SK-N-SH (cell line): ENCODE measurements at regions not wholly inside any gene's neighbourhood (a gene's known extent, or its start where the extent isn't known, plus 50 kb on each side); places are given as distances from the start of the nearest gene placed in this dataset.

Experiments
- CTCF ChIA-PET: fragments of 300-600, 350-600 bp; formaldehyde crosslinking; extraction: SDS; loops from one replicate; lab custom pipeline; 2021; lab: Yijun Ruan, JAX
- POLR2A ChIA-PET: fragments of 350-600 bp; sonication (Branson Sonifier 250); formaldehyde crosslinking; extraction: SDS; loops from one replicate; lab custom pipeline; 2020; ENCODE audit warnings: antibody characterized with exemption, inconsistent platforms; lab: Yijun Ruan, JAX
- DNase-seq: peaks from one replicate; pipeline ENCODE4 v3.0.0; 2012
- H2AFZ ChIP-seq: fragments of 200-600 bp; sonication (generic); 2 replicates; pipeline ENCODE4 v1.8.1; 2016; ENCODE audit warnings: antibody characterized with exemption, mild to moderate bottlenecking, low read depth
- H3F3A ChIP-seq: fragments of 200-600 bp; sonication (generic); replicated peaks from 2 replicates; pipeline ENCODE3; 2016; ENCODE audit warnings: antibody characterized with exemption, mild to moderate bottlenecking; ENCODE audit not compliant: insufficient read depth
- H3K27ac ChIP-seq, 2 experiments: fragments of 200-500 bp in 1 of 2; fragments of 200-600 bp in 1 of 2; sonication (Bioruptor generic) in 1 of 2; sonication (generic), shearing (Covaris generic) in 1 of 2; 2 replicates each; pipeline versions ENCODE4 v1.5.1 to v1.6.1; 2014 to 2016; ENCODE audit warnings: low read depth in 2 of 2, inconsistent platforms in 1 of 2, low read length in 1 of 2, mild to moderate bottlenecking in 1 of 2, mixed read lengths in 1 of 2
- H3K27me3 ChIP-seq: fragments of 200-600 bp; sonication (generic), shearing (Covaris generic); 2 replicates; pipeline ENCODE4 v1.6.1; 2016; ENCODE audit warnings: mixed run types; ENCODE audit not compliant: insufficient read depth
- H3K36me3 ChIP-seq, 2 experiments: fragments of 200-500 bp in 1 of 2; fragments of 200-600 bp in 1 of 2; sonication (Bioruptor generic) in 1 of 2; sonication (generic) in 1 of 2; replicated peaks in 1 of 2; 2 replicates each; pipeline versions ENCODE3 to v1.5.1; 2014 to 2016; ENCODE audit warnings: low read length in 1 of 2, mild to moderate bottlenecking in 1 of 2; ENCODE audit not compliant: insufficient read depth in 2 of 2, control insufficient read depth in 1 of 2
- H3K4me1 ChIP-seq, 2 experiments: fragments of 200-500 bp in 1 of 2; fragments of 200-600 bp in 1 of 2; sonication (Bioruptor generic) in 1 of 2; sonication (generic), shearing (Covaris generic) in 1 of 2; 2 replicates each; pipeline versions ENCODE4 v1.5.1 to v1.6.1; 2014 to 2016; ENCODE audit warnings: low read depth in 1 of 2, low read length in 1 of 2, mixed run types in 1 of 2; ENCODE audit not compliant: insufficient read depth in 2 of 2, control insufficient read depth in 1 of 2
- H3K4me2 ChIP-seq: fragments of 200-600 bp; sonication (generic), shearing (Covaris generic); 2 replicates; pipeline ENCODE4 v1.6.1; 2017; ENCODE audit warnings: mixed run types
- H3K4me3 ChIP-seq, 2 experiments: fragments of 200-500 bp in 1 of 2; fragments of 200-600 bp in 1 of 2; sonication (Bioruptor generic) in 1 of 2; sonication (generic), shearing (Covaris generic) in 1 of 2; 2 replicates each; pipeline versions ENCODE4 v1.5.1 to v1.8.1; 2014 to 2016; ENCODE audit warnings: low read depth in 2 of 2, inconsistent platforms in 1 of 2, low read length in 1 of 2, mild to moderate bottlenecking in 1 of 2, mixed read lengths in 1 of 2, moderate library complexity in 1 of 2
- H3K79me2 ChIP-seq: fragments of 200-600 bp; sonication (generic); 2 replicates; pipeline ENCODE4 v1.8.1; 2017; ENCODE audit warnings: mild to moderate bottlenecking; ENCODE audit not compliant: insufficient read depth
- H3K9ac ChIP-seq: fragments of 200-600 bp; sonication (generic); 2 replicates; pipeline ENCODE4 v1.6.1; 2017; ENCODE audit warnings: mixed run types
- H3K9me2 ChIP-seq: fragments of 200-600 bp; sonication (generic); 2 replicates; pipeline ENCODE4 v1.6.1; 2017; ENCODE audit warnings: mixed run types
- H3K9me3 ChIP-seq: fragments of 200-600 bp; sonication (generic); 2 replicates; pipeline ENCODE4 v1.6.1; 2017; ENCODE audit warnings: mixed run types, mild to moderate bottlenecking, moderate library complexity
- H4K20me1 ChIP-seq: fragments of 200-600 bp; sonication (generic); 2 replicates; pipeline ENCODE4 v1.6.1; 2017; ENCODE audit warnings: mild to moderate bottlenecking, mixed run types; ENCODE audit not compliant: insufficient read depth
- ELF1 ChIP-seq: IDR thresholded peaks from 2 replicates; pipeline ENCODE4 v1.4.0; 2012
- FOXJ3 ChIP-seq: sonication (generic); formaldehyde crosslinking; IDR thresholded peaks from 2 replicates; pipeline ENCODE4 v1.5.1; 2020; ENCODE audit warnings: mild to moderate bottlenecking, missing genetic modification reagents
- GABPA ChIP-seq: IDR thresholded peaks from 2 replicates; pipeline ENCODE4 v1.4.0; 2012; ENCODE audit warnings: low read depth, mild to moderate bottlenecking
- GATA2 ChIP-seq: sonication (generic); formaldehyde crosslinking; IDR thresholded peaks from 2 replicates; pipeline ENCODE4 v1.5.0; 2020; ENCODE audit warnings: mild to moderate bottlenecking, missing genetic modification reagents
- MEF2A ChIP-seq: IDR thresholded peaks from 2 replicates; pipeline ENCODE4 v1.4.0; 2012; ENCODE audit warnings: low read depth, borderline replicate concordance
- NFIC ChIP-seq: IDR thresholded peaks from 2 replicates; pipeline ENCODE4 v1.4.0; 2012; ENCODE audit warnings: borderline replicate concordance
- NRF1 ChIP-seq: IDR thresholded peaks from 2 replicates; pipeline ENCODE4 v1.6.1; 2012; ENCODE audit warnings: low read depth, mild to moderate bottlenecking, low read length
- RAD21 ChIP-seq: IDR thresholded peaks from 2 replicates; pipeline ENCODE4 v1.6.1; 2012; ENCODE audit warnings: mild to moderate bottlenecking, low read length
- RCOR1 ChIP-seq: fragments of 150-350 bp; IDR thresholded peaks from 2 replicates; pipeline ENCODE4 v1.6.1; 2017; ENCODE audit warnings: antibody characterized with exemption, low read length
- RXRA ChIP-seq: IDR thresholded peaks from 2 replicates; pipeline ENCODE4 v1.4.0; 2012; ENCODE audit warnings: low read depth, mild to moderate bottlenecking, borderline replicate concordance
- SIN3A ChIP-seq: IDR thresholded peaks from 2 replicates; pipeline ENCODE4 v1.6.1; 2012; ENCODE audit warnings: low read depth, mild to moderate bottlenecking, low read length, moderate library complexity, borderline replicate concordance
- SMC3 ChIP-seq: IDR thresholded peaks from 2 replicates; pipeline ENCODE4 v1.6.1; 2012; ENCODE audit warnings: low read depth, low read length, improper control_type of control experiment
- TAF1 ChIP-seq: IDR thresholded peaks from 2 replicates; pipeline ENCODE4 v1.6.1; 2012; ENCODE audit warnings: low read depth, mild to moderate bottlenecking, low read length, moderate library complexity, borderline replicate concordance
- TCF12 ChIP-seq: IDR thresholded peaks from 2 replicates; pipeline ENCODE4 v1.4.0; 2012
- TEAD4 ChIP-seq: IDR thresholded peaks from 2 replicates; pipeline ENCODE4 v1.4.0; 2012; ENCODE audit warnings: mild to moderate bottlenecking, borderline replicate concordance; ENCODE audit not compliant: insufficient read depth
- YY1 ChIP-seq: IDR thresholded peaks from 2 replicates; pipeline ENCODE4 v1.4.0; 2012; ENCODE audit warnings: low read depth, mild to moderate bottlenecking
- WGBS: methylation state at CpG from one replicate; pipeline ENCODE4 v1.1.6; 2017; ENCODE audit warnings: low lambda C conversion rate; 5-methylcytosine and 5-hydroxymethylcytosine counted together
- TF ChIP-seq, protein P1 (sequence below): fragments of 150-350 bp; IDR thresholded peaks from 2 replicates; pipeline ENCODE4 v1.6.1; 2017; ENCODE audit warnings: antibody characterized with exemption, low read length, low read depth, borderline replicate concordance
- TF ChIP-seq, protein P2 (sequence below): IDR thresholded peaks from 2 replicates; pipeline ENCODE4 v1.4.0; 2012; ENCODE audit warnings: low read depth, borderline replicate concordance
- TF ChIP-seq, protein P3 (sequence below): IDR thresholded peaks from 2 replicates; pipeline ENCODE4 v1.4.0; 2012; ENCODE audit warnings: low read depth, borderline replicate concordance
- TF ChIP-seq, protein P4 (sequence below): IDR thresholded peaks from 2 replicates; pipeline ENCODE4 v1.4.0; 2012; ENCODE audit warnings: low read depth
- TF ChIP-seq, protein P5 (sequence below): IDR thresholded peaks from 2 replicates; pipeline ENCODE4; 2012

DNA sequence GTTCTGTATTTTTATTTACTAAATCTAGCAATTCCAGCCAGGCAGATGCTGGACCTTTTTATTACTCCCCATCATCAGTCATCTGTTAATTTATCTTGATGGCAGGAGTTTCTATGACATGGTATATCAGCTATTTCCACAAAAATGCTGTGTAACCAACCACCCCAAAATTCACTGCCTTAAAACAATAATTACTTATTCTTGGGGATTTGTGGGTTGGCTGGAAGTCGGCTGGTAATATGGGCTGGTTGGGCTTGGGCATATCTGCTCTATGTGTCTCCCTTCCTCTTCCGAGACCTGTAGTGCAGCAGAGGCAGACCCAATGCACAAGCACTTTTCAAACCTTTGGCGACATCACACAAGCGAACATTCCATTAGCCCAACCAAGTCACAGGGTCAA is 92.1 kb upstream of the UBE2E1 start:
- H3K4me2 ChIP-seq = no peak overlapping the region

DNA sequence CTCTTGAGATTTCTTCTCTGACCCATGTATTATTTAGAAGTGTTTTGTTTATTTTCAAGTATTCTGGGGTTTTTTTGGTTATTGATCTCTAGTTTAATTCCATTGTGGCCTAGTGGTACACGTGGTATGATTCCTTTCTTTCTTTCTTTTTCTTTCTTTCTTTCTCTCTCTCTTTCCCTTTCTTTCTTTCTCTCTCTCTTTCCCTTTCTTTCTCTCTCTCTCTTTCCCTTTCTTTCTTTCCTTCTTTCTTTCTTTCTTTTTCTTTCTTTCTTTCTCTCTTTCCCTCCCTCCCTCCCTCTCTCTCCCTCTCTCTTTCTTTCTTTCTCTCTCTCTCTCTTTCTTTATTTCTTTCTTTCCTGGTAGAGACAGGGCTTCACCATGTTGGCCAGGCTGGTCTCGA is 85.7 kb upstream of the UBE2E1 start:
- Histone ChIP-seq H3K9me3 (no peaks in the 10 kb centered on the region), H3K4me2 (no peak overlapping the region), H2AFZ (no peak overlapping the region), H3F3A (no peaks in the 10 kb centered on the region), H3K9ac (no peak overlapping the region), H3K36me3 (no peaks in the 10 kb centered on the region), H3K9me2 (no peaks in the 10 kb centered on the region), H3K27ac (no peak overlapping the region), H3K27me3 (no peaks in the 10 kb centered on the region), H3K4me3 (no peak overlapping the region), H3K79me2 (no peaks in the 10 kb centered on the region), H3K4me1 (no peaks in the 10 kb centered on the region), H4K20me1 (no peaks in the 10 kb centered on the region)
- no peak for DNase-seq
- ChIA-PET POLR2A (no interaction called here), CTCF (no interaction called here)
- 75% methylated on average over 2 of the region's 2 CpGs for WGBS
- TF ChIP-seq TAF1 (no peak), GABPA (no peak), YY1 (no peak), MEF2A (no peak), RXRA (no peak), GATA2 (no peak), SMC3 (no peak), FOXJ3 (no peak), RAD21 (no peak), NRF1 (no peak), SIN3A (no peak), ELF1 (no peak)
- TF ChIP-seq, protein P1, sequence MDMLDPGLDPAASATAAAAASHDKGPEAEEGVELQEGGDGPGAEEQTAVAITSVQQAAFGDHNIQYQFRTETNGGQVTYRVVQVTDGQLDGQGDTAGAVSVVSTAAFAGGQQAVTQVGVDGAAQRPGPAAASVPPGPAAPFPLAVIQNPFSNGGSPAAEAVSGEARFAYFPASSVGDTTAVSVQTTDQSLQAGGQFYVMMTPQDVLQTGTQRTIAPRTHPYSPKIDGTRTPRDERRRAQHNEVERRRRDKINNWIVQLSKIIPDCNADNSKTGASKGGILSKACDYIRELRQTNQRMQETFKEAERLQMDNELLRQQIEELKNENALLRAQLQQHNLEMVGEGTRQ = no peak
- TF ChIP-seq, protein P2, sequence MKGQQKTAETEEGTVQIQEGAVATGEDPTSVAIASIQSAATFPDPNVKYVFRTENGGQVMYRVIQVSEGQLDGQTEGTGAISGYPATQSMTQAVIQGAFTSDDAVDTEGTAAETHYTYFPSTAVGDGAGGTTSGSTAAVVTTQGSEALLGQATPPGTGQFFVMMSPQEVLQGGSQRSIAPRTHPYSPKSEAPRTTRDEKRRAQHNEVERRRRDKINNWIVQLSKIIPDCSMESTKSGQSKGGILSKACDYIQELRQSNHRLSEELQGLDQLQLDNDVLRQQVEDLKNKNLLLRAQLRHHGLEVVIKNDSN = no peak
- TF ChIP-seq, protein P3, sequence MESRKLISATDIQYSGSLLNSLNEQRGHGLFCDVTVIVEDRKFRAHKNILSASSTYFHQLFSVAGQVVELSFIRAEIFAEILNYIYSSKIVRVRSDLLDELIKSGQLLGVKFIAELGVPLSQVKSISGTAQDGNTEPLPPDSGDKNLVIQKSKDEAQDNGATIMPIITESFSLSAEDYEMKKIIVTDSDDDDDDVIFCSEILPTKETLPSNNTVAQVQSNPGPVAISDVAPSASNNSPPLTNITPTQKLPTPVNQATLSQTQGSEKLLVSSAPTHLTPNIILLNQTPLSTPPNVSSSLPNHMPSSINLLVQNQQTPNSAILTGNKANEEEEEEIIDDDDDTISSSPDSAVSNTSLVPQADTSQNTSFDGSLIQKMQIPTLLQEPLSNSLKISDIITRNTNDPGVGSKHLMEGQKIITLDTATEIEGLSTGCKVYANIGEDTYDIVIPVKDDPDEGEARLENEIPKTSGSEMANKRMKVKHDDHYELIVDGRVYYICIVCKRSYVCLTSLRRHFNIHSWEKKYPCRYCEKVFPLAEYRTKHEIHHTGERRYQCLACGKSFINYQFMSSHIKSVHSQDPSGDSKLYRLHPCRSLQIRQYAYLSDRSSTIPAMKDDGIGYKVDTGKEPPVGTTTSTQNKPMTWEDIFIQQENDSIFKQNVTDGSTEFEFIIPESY = no peak

More for the DNA sequence above, 92.1 kb upstream of the UBE2E1 start:
- H3K27me3 ChIP-seq = no peaks in the 10 kb centered on the region
- TF ChIP-seq, protein P4, sequence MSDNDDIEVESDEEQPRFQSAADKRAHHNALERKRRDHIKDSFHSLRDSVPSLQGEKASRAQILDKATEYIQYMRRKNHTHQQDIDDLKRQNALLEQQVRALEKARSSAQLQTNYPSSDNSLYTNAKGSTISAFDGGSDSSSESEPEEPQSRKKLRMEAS = no peak
- TF ChIP-seq TCF12 = no peak
- 0 out of 2 replicates have a peak, but pooled peaks have one; percentile 8 for TF ChIP-seq NFIC
- 0 out of 2 replicates have a peak, but pooled peaks have one; percentile 20 for TF ChIP-seq TEAD4
- TF ChIP-seq, protein P3 = no peak
- TF ChIP-seq FOXJ3 = no peak
- TF ChIP-seq, protein P5, sequence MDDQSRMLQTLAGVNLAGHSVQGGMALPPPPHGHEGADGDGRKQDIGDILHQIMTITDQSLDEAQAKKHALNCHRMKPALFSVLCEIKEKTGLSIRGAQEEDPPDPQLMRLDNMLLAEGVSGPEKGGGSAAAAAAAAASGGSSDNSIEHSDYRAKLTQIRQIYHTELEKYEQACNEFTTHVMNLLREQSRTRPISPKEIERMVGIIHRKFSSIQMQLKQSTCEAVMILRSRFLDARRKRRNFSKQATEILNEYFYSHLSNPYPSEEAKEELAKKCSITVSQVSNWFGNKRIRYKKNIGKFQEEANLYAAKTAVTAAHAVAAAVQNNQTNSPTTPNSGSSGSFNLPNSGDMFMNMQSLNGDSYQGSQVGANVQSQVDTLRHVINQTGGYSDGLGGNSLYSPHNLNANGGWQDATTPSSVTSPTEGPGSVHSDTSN = peak; percentile 40; the same call in 1 of the 2 replicates
- TF ChIP-seq RXRA = no peak
- no peak for TF ChIP-seq RCOR1
- POLR2A ChIA-PET = interaction anchor here (1.2 kb wide), 1 partner anchor 23 kb away, joined by 6 read pairs; no protein-coding TSS in a partner anchor
- no peak for DNase-seq
- no peak overlapping the region for H2AFZ ChIP-seq
- no peaks in the 10 kb centered on the region for H3K36me3 ChIP-seq
- H3F3A ChIP-seq = peaks cover 6% of the 10 kb centered on the region
- no peaks in the 10 kb centered on the region for H3K9me2 ChIP-seq
- CTCF ChIA-PET = interaction anchor here (1.1 kb wide), 1 partner anchor 15 kb away, joined by 3 read pairs; no protein-coding TSS in a partner anchor
- WGBS = 92% methylated on average over 4 of the region's 4 CpGs
- H3K4me1 ChIP-seq = peaks cover 4 to 20% of the 10 kb centered on the region in 2 experiments; a peak in 2 of 4 replicates
- peak overlapping the region in 1 of 2 experiments; percentile 85; a peak in 1 of 4 replicates for H3K27ac ChIP-seq
- H4K20me1 ChIP-seq = no peaks in the 10 kb centered on the region
- H3K4me3 ChIP-seq = no peak overlapping the region
- H3K79me2 ChIP-seq = no peaks in the 10 kb centered on the region
- no peaks in the 10 kb centered on the region for H3K9me3 ChIP-seq
- H3K9ac ChIP-seq = no peak overlapping the region
